ENCODE measurements at regions not wholly inside any gene's neighbourhood (a gene's known extent, or its start where the extent isn't known, plus 50 kb on each side); places are given as distances from the start of the nearest gene placed in this dataset.

GRCh38 chr10:113245286-113245685, 295.2 kb downstream of the TCF7L2 start:
- ChIA-PET CTCF (no interaction called here), POLR2A (ENCODE audit: unreplicated experiment) (no interaction called here)
- Histone ChIP-seq H3K4me2 (no peak overlapping the region), H3K79me2 (ENCODE audit: low read depth) (no peaks in the 10 kb centered on the region), H3K9me2 (ENCODE audit: insufficient read depth) (no peaks in the 10 kb centered on the region), H3K9me3 (ENCODE audit: insufficient read depth, low read depth) (no peaks in the 10 kb centered on the region), H3F3A (ENCODE audit: insufficient read depth, low read depth) (no peaks in the 10 kb centered on the region), H3K27ac (no peak overlapping the region), H2AFZ (no peak overlapping the region), H3K4me3 (no peak overlapping the region), H3K27me3 (ENCODE audit: insufficient read depth, low read depth) (no peaks in the 10 kb centered on the region), H4K20me1 (ENCODE audit: insufficient read depth) (no peaks in the 10 kb centered on the region), H3K36me3 (ENCODE audit: low read depth) (no peaks in the 10 kb centered on the region), H3K4me1 (replicated peaks; ENCODE audit: insufficient read depth) (no peaks in the 10 kb centered on the region)
- BruUV-seq (replicated peaks), result no TSS peak
- intact Hi-C loops (cut with micrococcal nuclease; ENCODE audit: unreplicated experiment), result no loop called here
- TF ChIP-seq EZH2 (IDR thresholded peaks at IDR 0.05; ENCODE audit: low read depth) (no peak), CTCF (conservative IDR thresholded peaks at IDR 0.05) (no peak)
- DNase-seq, result no peak

- intact Hi-C loops (cut with micrococcal nuclease; ENCODE audit: unreplicated experiment), result no loop called here
- no peaks in the 10 kb centered on the region for H4K20me1 ChIP-seq (ENCODE audit: insufficient read depth)
- H3K79me2 ChIP-seq (ENCODE audit: low read depth), result no peaks in the 10 kb centered on the region
- TF ChIP-seq CTCF (conservative IDR thresholded peaks at IDR 0.05) (no peak), EZH2 (IDR thresholded peaks at IDR 0.05; ENCODE audit: low read depth) (no peak)
- no peak overlapping the region for H3K27ac ChIP-seq
- no peak for DNase-seq
- no peak overlapping the region for H3K4me3 ChIP-seq
- no TSS peak for BruUV-seq (replicated peaks)
- H3F3A ChIP-seq (ENCODE audit: insufficient read depth, low read depth), result no peaks in the 10 kb centered on the region
- no peak overlapping the region for H2AFZ ChIP-seq
- no peaks in the 10 kb centered on the region for H3K4me1 ChIP-seq (replicated peaks; ENCODE audit: insufficient read depth)
- H3K36me3 ChIP-seq (ENCODE audit: low read depth), result no peaks in the 10 kb centered on the region
- no peaks in the 10 kb centered on the region for H3K9me3 ChIP-seq (ENCODE audit: insufficient read depth, low read depth)
- ChIA-PET CTCF (no interaction called here), POLR2A (ENCODE audit: unreplicated experiment) (no interaction called here)
- H3K4me2 ChIP-seq, result no peak overlapping the region
- H3K27me3 ChIP-seq (ENCODE audit: insufficient read depth, low read depth), result no peaks in the 10 kb centered on the region
- H3K9me2 ChIP-seq (ENCODE audit: insufficient read depth), result no peaks in the 10 kb centered on the region
Measured at GRCh38 chr10:113247050-113247449, 297.0 kb downstream of the TCF7L2 start.

DNA sequence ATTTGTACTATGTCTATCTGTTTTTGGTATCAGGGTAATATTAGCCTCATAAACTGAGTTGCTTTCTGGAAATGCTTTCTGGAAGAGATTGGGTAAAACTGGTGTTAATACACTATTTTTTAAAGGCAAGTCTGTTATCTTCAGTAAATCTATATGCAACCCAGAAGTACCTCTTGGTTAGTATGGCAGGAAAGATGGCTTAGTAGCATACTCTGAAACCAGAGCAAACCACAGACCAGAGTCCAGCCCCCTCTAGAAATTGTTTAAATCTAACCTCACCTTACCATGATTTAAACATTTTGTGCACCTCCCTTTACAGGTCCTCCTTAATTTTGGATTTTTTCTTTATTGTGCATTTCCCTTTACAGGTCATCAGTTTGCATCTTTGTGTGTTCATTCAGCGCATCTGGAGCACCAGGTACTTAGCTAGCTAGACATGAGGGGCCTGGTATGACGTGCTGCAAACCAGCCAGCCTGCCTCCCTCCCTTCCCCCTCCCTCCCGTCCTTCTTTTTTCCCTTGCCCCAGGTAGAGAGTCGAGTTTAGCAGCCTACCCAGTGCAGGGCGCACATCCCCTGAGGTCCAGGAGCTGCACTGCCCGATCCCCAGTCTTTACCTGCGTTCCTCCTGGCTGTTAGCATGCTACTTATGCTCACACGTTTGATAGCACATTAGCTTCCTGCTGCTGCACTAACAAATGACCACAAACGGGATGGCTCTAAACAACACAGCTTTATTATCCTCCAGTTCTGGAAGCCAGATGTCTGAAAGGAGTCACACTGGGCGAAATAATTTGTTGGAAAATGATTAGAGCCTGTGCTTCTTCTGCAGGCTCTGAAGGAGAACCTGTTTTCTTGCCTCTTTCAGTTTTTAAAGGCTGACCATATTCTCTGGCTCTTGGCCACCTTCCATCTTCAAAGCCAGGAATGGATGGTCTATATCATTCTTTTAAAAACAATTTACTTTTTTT, 299.9 kb upstream of the HABP2 start:
- Histone ChIP-seq H3K27me3 (ENCODE audit: insufficient read depth, low read depth) (no peaks in the 10 kb centered on the region), H3K27ac (no peak overlapping the region), H3K9me3 (ENCODE audit: insufficient read depth, low read depth) (no peaks in the 10 kb centered on the region), H3F3A (ENCODE audit: insufficient read depth, low read depth) (no peaks in the 10 kb centered on the region), H3K4me1 (replicated peaks; ENCODE audit: insufficient read depth) (no peaks in the 10 kb centered on the region), H4K20me1 (ENCODE audit: insufficient read depth) (no peaks in the 10 kb centered on the region), H3K36me3 (ENCODE audit: low read depth) (no peaks in the 10 kb centered on the region), H3K4me3 (no peak overlapping the region), H3K4me2 (no peak overlapping the region), H3K9me2 (ENCODE audit: insufficient read depth) (no peaks in the 10 kb centered on the region), H3K79me2 (ENCODE audit: low read depth) (no peaks in the 10 kb centered on the region), H2AFZ (no peak overlapping the region)
- TF ChIP-seq EZH2 (IDR thresholded peaks at IDR 0.05; ENCODE audit: low read depth) (no peak), CTCF (conservative IDR thresholded peaks at IDR 0.05) (no peak)
- ChIA-PET POLR2A (ENCODE audit: unreplicated experiment) (no interaction called here), CTCF (no interaction called here)
- no TSS peak for BruUV-seq (replicated peaks)
- DNase-seq, result no peak
- intact Hi-C loops (cut with micrococcal nuclease; ENCODE audit: unreplicated experiment), result no loop called here

All from PC-9 (cell line).